GM21576 (cell line): ENCODE measurements at regions not wholly inside any gene's neighbourhood (a gene's known extent, or its start where the extent isn't known, plus 50 kb on each side); places are given as distances from the start of the nearest gene placed in this dataset.
"Not testable (repeated sequence)": the region's sequence is repeated elsewhere in the genome, so short reads cannot be mapped to it uniquely, and the experiment has no call there.

Experiments used
- ATAC-seq: cut with Tn5 transposase; IDR thresholded peaks from one replicate; pipeline ENCODE4 v1.9.1; 2021; ENCODE audit warnings: mild to moderate bottlenecking, moderate library complexity; ENCODE audit not compliant: unreplicated experiment

DNA sequence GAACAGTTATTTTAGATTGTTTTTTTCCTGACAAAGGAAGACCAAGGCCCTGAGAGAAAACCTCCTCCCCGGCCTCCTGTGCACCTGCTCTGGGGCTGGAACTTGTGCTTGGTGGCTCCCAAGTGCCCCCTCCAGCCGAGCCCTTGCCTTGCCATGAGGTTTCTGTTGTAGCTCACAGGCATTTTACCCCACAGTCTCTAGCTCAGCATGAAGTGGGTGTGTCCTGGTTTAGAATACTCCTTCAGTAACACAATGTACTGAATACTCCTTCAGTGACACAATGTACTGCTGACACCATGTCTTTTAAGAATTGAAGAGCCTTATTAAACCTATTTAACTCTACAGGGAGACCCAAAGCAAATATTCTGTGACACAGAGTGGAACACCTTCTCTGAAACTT, 116.1 kb downstream of the OR4M2 start:
- ATAC-seq, result not testable (repeated sequence)

DNA sequence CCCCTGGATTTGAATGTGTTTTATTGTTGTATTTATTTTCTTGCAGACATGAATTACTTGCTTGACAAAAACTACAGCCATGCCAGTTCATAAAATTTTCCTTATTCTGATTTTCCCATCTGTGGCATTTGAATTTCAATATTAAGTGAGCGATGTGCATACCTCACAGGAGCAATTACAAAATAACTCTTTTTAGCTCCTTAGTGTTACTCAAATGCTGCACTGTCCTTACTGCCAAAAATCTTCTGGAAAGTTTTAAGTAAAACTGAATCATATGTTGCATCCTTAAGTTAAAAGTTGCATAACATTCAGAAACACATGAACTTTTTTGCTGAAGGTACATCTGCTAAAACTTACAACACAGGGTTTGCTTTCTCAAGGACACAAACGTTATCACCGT, 120.1 kb downstream of the OR4M2 start:
- ATAC-seq, result not testable (repeated sequence)

- not testable (repeated sequence) for ATAC-seq
Observed at GRCh38 chr15:22201993-22202659, 121.8 kb downstream of the OR4M2 start.

GRCh38 chr15:22203208-22203607, 122.9 kb downstream of the OR4M2 start:
- ATAC-seq, result not testable (repeated sequence)

DNA sequence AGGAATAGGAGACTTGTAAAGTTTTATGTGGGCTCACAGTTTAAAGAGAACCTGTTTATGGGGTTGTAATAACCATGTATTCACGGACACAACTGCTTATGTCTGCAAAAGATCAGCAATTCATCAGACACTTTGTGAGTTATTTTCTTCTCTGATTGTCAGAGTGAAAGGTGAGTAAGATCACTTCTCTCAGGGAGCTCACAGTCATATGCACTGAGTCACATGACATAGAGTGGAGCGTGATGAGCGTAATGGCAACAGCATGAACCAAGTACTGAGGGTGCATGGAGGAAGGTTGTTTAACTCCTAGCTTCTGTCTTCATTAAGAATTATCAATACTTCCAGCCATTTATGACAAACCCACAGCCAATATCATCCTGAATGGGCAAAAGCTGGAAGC, 128.8 kb downstream of the OR4M2 start:
- ATAC-seq, result not testable (repeated sequence)

DNA sequence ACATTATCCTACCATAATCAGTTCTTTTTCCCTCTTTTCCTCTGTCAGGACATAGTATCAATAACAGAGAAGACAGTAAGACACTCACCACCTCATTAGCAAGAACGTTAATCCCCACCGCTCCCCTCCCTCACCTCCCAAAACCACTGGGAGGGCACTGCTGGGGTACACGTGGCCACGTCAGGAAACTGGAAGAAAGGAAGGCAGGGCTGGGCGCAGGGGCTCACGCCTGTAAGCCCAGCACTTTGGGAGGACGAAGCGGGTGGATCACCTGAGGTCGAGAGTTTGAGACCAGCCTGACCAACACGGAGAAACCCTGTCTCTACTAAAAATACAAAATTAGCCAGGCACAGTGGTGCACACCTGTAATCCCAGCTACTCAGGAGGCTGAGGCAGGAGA, 142.3 kb downstream of the OR4M2 start:
- not testable (repeated sequence) for ATAC-seq

- no peak for ATAC-seq
Observed at GRCh38 chr15:22224241-22224671, 143.9 kb downstream of the OR4M2 start.

GRCh38 chr15:22224961-22225360, 144.6 kb downstream of the OR4M2 start:
- ATAC-seq, result not testable (repeated sequence)

GRCh38 chr15:22226034-22226790, 145.9 kb downstream of the OR4M2 start:
- no peak for ATAC-seq

GRCh38 chr15:22227411-22228100, 147.2 kb downstream of the OR4M2 start:
- ATAC-seq, result no peak

GRCh38 chr15:22228101-22228762, 147.9 kb downstream of the OR4M2 start:
- ATAC-seq, result no peak

GRCh38 chr15:22229990-22230819, 149.9 kb downstream of the OR4M2 start:
- no peak for ATAC-seq

DNA sequence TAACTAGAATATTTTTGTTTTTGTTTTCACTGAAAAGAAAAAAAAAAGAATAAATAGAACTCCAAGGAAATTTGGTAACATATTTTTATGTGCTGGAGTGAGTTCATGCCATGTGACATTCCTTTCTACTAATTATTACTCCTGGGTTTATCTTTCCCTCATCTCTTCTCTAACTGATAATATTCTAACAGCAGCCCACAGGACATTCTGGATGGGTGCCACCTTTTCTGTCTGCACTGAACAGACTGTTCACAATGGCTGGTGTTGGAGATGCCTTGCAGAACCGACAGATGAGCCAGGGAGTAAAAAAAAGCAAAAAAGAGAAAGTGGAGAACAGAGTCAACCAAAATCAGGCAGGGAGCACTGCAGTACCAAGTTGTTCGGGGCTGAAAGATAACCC, 151.3 kb downstream of the OR4M2 start:
- ATAC-seq, result no peak

- ATAC-seq, result no peak
Observed at GRCh38 chr15:22232675-22233074, 152.3 kb downstream of the OR4M2 start.

- not testable (repeated sequence) for ATAC-seq
Observed at GRCh38 chr15:22235261-22235930, 155.1 kb downstream of the OR4M2 start.

- ATAC-seq, result no peak
Observed at GRCh38 chr15:22236469-22236868, 156.1 kb downstream of the OR4M2 start.

GRCh38 chr15:22237891-22238275, 157.6 kb downstream of the OR4M2 start:
- no peak for ATAC-seq

- ATAC-seq, result not testable (repeated sequence)
Observed at GRCh38 chr15:22238276-22238958, 158.1 kb downstream of the OR4M2 start.
